ENCODE measurements at regions not wholly inside any gene's neighbourhood (a gene's known extent, or its start where the extent isn't known, plus 50 kb on each side); places are given as distances from the start of the nearest gene placed in this dataset.

GRCh38 chr5:159527546-159528254 is 197.4 kb upstream of the IL12B start:
- TF ChIP-seq CTCF (IDR thresholded peaks at IDR 0.05; ENCODE audit: insufficient read depth, low read depth, low read length) = no peak
- H3K4me3 ChIP-seq (ENCODE audit: low read depth, low read length) = no peak overlapping the region
- DNase-seq (ENCODE audit: low read depth) = no peak

- peak; percentile 27 for TF ChIP-seq CTCF (IDR thresholded peaks at IDR 0.05; ENCODE audit: insufficient read depth, low read depth, low read length)
- DNase-seq (ENCODE audit: low read depth) = no peak
- H3K4me3 ChIP-seq (ENCODE audit: low read depth, low read length) = no peak overlapping the region
Measured at GRCh38 chr5:159531554-159532105, 201.3 kb upstream of the IL12B start.

GRCh38 chr5:159533197-159533596 is 202.9 kb upstream of the IL12B start:
- no peak overlapping the region for H3K4me3 ChIP-seq (ENCODE audit: low read depth, low read length)
- TF ChIP-seq CTCF (IDR thresholded peaks at IDR 0.05; ENCODE audit: insufficient read depth, low read depth, low read length) = no peak
- DNase-seq (ENCODE audit: low read depth) = peak; percentile 72

- no peak overlapping the region for H3K4me3 ChIP-seq (ENCODE audit: low read depth, low read length)
- TF ChIP-seq CTCF (IDR thresholded peaks at IDR 0.05; ENCODE audit: insufficient read depth, low read depth, low read length) = no peak
- DNase-seq (ENCODE audit: low read depth) = no peak
Measured at GRCh38 chr5:159536166-159536565, 205.9 kb upstream of the IL12B start.

- DNase-seq (ENCODE audit: low read depth) = no peak
- no peak for TF ChIP-seq CTCF (IDR thresholded peaks at IDR 0.05; ENCODE audit: insufficient read depth, low read depth, low read length)
- H3K4me3 ChIP-seq (ENCODE audit: low read depth, low read length) = no peak overlapping the region
Measured at GRCh38 chr5:159536646-159537045, 206.4 kb upstream of the IL12B start.

- no peak for DNase-seq (ENCODE audit: low read depth)
- no peak overlapping the region for H3K4me3 ChIP-seq (ENCODE audit: low read depth, low read length)
- no peak for TF ChIP-seq CTCF (IDR thresholded peaks at IDR 0.05; ENCODE audit: insufficient read depth, low read depth, low read length)
Measured at GRCh38 chr5:159539678-159540077, 209.4 kb upstream of the IL12B start.

GRCh38 chr5:159543326-159543725 is 213.0 kb upstream of the IL12B start:
- no peak for TF ChIP-seq CTCF (IDR thresholded peaks at IDR 0.05; ENCODE audit: insufficient read depth, low read depth, low read length)
- no peak overlapping the region for H3K4me3 ChIP-seq (ENCODE audit: low read depth, low read length)
- no peak for DNase-seq (ENCODE audit: low read depth)

All from fibroblast of villous mesenchyme (primary cell).